GM12878 (cell line): ENCODE measurements at regions not wholly inside any gene's neighbourhood (a gene's known extent, or its start where the extent isn't known, plus 50 kb on each side); places are given as distances from the start of the nearest gene placed in this dataset.

Experiments used
- ATAC-seq: fragments of 200-7000 bp; cut with Tn5 transposase; 3 replicates; pipeline ENCODE4 v1.9.1; 2020; ENCODE audit warnings: mild to moderate bottlenecking, moderate library complexity
- BruUV-seq: library from RNA; stranded (reverse); fragments of 400-500 nt; replicated peaks from 2 replicates; lab custom pipeline; 2021; lab: Mats Ljungman, UMichigan
- CTCF ChIA-PET: fragments of 300-600 bp; sonication (Branson Sonifier 250); formaldehyde crosslinking; extraction: SDS; loops from one replicate; lab custom pipeline; 2021; ENCODE audit warnings: inconsistent platforms; lab: Yijun Ruan, JAX
- POLR2A ChIA-PET: fragments of 350-600 bp; formaldehyde crosslinking; extraction: SDS; loops from one replicate; lab custom pipeline; 2021; ENCODE audit warnings: inconsistent platforms; lab: Charles Lee
- RAD21 ChIA-PET: fragments of 300-600 bp; sonication (Branson Sonifier 250); formaldehyde crosslinking; loops from one replicate; lab custom pipeline; 2023; ENCODE audit warnings: antibody characterized with exemption; ENCODE audit not compliant: unreplicated experiment; lab: Charles Lee
- SMC1A ChIA-PET: fragments of 300-600 bp; sonication (Branson Sonifier 250); formaldehyde crosslinking; loops from one replicate; lab custom pipeline; 2023; ENCODE audit not compliant: unreplicated experiment, uncharacterized antibody; lab: Charles Lee
- DNase-seq: peaks from one replicate; pipeline ENCODE4 v3.0.0-alpha.2; 2011; ENCODE audit warnings: low read depth, low spot score
- FAIRE-seq: peaks from 3 replicates; lab custom pipeline; 2011; peaks lifted over from hg19 to GRCh38; lab: Jason Lieb, UNC
- H2AFZ ChIP-seq: 2 replicates; pipeline ENCODE4 v1.6.0; 2011; ENCODE audit warnings: low read depth, low read length, control low read depth; ENCODE audit not compliant: control insufficient read depth
- H3K27ac ChIP-seq: 2 replicates; pipeline ENCODE4 v1.5.1; 2011; ENCODE audit warnings: control low read depth; ENCODE audit not compliant: control insufficient read depth, insufficient read depth
- H3K27me3 ChIP-seq, 2 experiments: replicated peaks in 1 of 2; 2 replicates each; pipeline versions ENCODE4 v1.6.0 to v1.6.1; 2011; ENCODE audit warnings: low read length in 1 of 2; ENCODE audit not compliant: control insufficient read depth in 2 of 2, insufficient read depth in 2 of 2
- H3K36me3 ChIP-seq, 2 experiments: 2 replicates each; pipeline ENCODE4 v1.5.1; 2011; ENCODE audit warnings: low read length in 1 of 2; ENCODE audit not compliant: control insufficient read depth in 2 of 2, insufficient read depth in 2 of 2
- H3K4me1 ChIP-seq: 2 replicates; pipeline ENCODE4 v1.6.1; 2011; ENCODE audit warnings: mild to moderate bottlenecking, low read length, moderate library complexity, mixed read lengths; ENCODE audit not compliant: control insufficient read depth, insufficient read depth
- H3K4me2 ChIP-seq: 2 replicates; pipeline ENCODE4 v1.6.0; 2011; ENCODE audit warnings: control low read depth; ENCODE audit not compliant: control insufficient read depth, insufficient read depth
- H3K4me3 ChIP-seq: fragments of 200-600 bp; sonication (generic); 2 replicates; pipeline ENCODE4 v1.5.1; 2016
- H3K79me2 ChIP-seq: 2 replicates; pipeline ENCODE4 v1.6.0; 2011; ENCODE audit warnings: low read length; ENCODE audit not compliant: control insufficient read depth, insufficient read depth
- H3K9ac ChIP-seq: 2 replicates; pipeline ENCODE4 v1.8.0; 2011; ENCODE audit warnings: low read length, control low read depth, mixed read lengths; ENCODE audit not compliant: control insufficient read depth, insufficient read depth
- H3K9me3 ChIP-seq: replicated peaks from 3 replicates; pipeline ENCODE4 v1.5.1; 2011; ENCODE audit warnings: mild to moderate bottlenecking, low read length; ENCODE audit not compliant: control insufficient read depth, insufficient read depth
- H4K20me1 ChIP-seq: 2 replicates; pipeline ENCODE4 v1.6.0; 2011; ENCODE audit not compliant: control insufficient read depth, insufficient read depth
- ATF2 ChIP-seq: IDR thresholded peaks from 2 replicates; pipeline ENCODE4 v1.6.1; 2012; ENCODE audit warnings: low read length, inconsistent platforms
- BMI1 ChIP-seq: fragments of 450-650 bp; IDR thresholded peaks from 2 replicates; pipeline ENCODE4 v1.6.1; 2016; ENCODE audit warnings: mild to moderate bottlenecking, moderate library complexity, borderline replicate concordance
- CBX3 ChIP-seq: fragments of 200-600 bp; sonication (generic); IDR thresholded peaks from 2 replicates; pipeline ENCODE4 v1.6.1; 2016; ENCODE audit warnings: low read depth, borderline replicate concordance
- ESRRA ChIP-seq: IDR thresholded peaks from 2 replicates; pipeline ENCODE4 v1.6.1; 2012; ENCODE audit warnings: mild to moderate bottlenecking, low read length, improper control_type of control experiment
- GATAD2B ChIP-seq: fragments of 450-650 bp; conservative IDR thresholded peaks from 2 replicates; pipeline ENCODE4 v1.6.1; 2017; ENCODE audit warnings: low read depth, mild to moderate bottlenecking, moderate library complexity
- HDGF ChIP-seq: fragments of 450-650 bp; IDR thresholded peaks from 2 replicates; pipeline ENCODE4 v1.6.1; 2016; ENCODE audit warnings: antibody characterized with exemption
- HSF1 ChIP-seq: fragments of 150-350 bp; IDR thresholded peaks from 2 replicates; pipeline ENCODE4 v1.6.1; 2014; ENCODE audit warnings: mild to moderate bottlenecking, low read depth, low read length
- KAT2A ChIP-seq: conservative IDR thresholded peaks from 2 replicates; pipeline ENCODE4 v1.6.1; 2011; ENCODE audit warnings: low read depth, low read length; ENCODE audit not compliant: control insufficient read depth
- KLF5 ChIP-seq: fragments of 450-650 bp; IDR thresholded peaks from 2 replicates; pipeline ENCODE4 v1.6.1; 2014; ENCODE audit warnings: mild to moderate bottlenecking; ENCODE audit not compliant: partially characterized antibody
- MTA2 ChIP-seq: fragments of 450-650 bp; IDR thresholded peaks from 2 replicates; pipeline ENCODE4 v1.6.1; 2016; ENCODE audit warnings: low read depth, mild to moderate bottlenecking, moderate library complexity
- NR2C2 ChIP-seq: IDR thresholded peaks from 2 replicates; pipeline ENCODE4 v1.6.1; 2011; ENCODE audit warnings: borderline replicate concordance, low read depth; ENCODE audit not compliant: control insufficient read depth, insufficient read length
- RELB ChIP-seq: fragments of 450-650 bp; IDR thresholded peaks from 2 replicates; pipeline ENCODE4 v1.6.1; 2017; ENCODE audit warnings: low read depth, mild to moderate bottlenecking, moderate library complexity
- TBL1XR1 ChIP-seq: IDR thresholded peaks from 2 replicates; pipeline ENCODE4 v1.6.1; 2012; ENCODE audit warnings: low read depth, low read length, improper control_type of control experiment
- TCF7 ChIP-seq: IDR thresholded peaks from 2 replicates; pipeline ENCODE4 v1.6.1; 2014; ENCODE audit warnings: antibody characterized with exemption, borderline replicate concordance
- ZBTB11 ChIP-seq: fragments of 450-650 bp; formaldehyde crosslinking; IDR thresholded peaks from 2 replicates; pipeline ENCODE4 v1.5.0; 2022; ENCODE audit warnings: mild to moderate bottlenecking, missing genetic modification characterization
- ZNF217 ChIP-seq: fragments of 450-650 bp; IDR thresholded peaks from 2 replicates; pipeline ENCODE4 v1.6.1; 2017; ENCODE audit warnings: antibody characterized with exemption, mild to moderate bottlenecking
- WGBS: methylation state at CpG from one replicate; pipeline ENCODE4 v1.1.6; 2016; ENCODE audit warnings: low lambda C conversion rate; ENCODE audit not compliant: insufficient replicate concordance, insufficient coverage; ENCODE audit errors: missing lambda C conversion rate; 5-methylcytosine and 5-hydroxymethylcytosine counted together
- in situ Hi-C: fragments of 300-500 bp; cut with MboI; formaldehyde crosslinking; loops from 9 replicates; pipeline ENCODE4 v1.14.3; 2018; ENCODE audit warnings: mixed read lengths
- intact Hi-C: fragments of 100-400 bp; cut with micrococcal nuclease; formaldehyde crosslinking; loops from one replicate; pipeline ENCODE4 v1.14.2; 2022; ENCODE audit not compliant: unreplicated experiment

- Histone ChIP-seq H3K4me1 (no peaks in the 10 kb centered on the region), H3K79me2 (no peaks in the 10 kb centered on the region), H3K4me2 (no peak overlapping the region), H3K9me3 (no peaks in the 10 kb centered on the region; the same call in 2 of the 3 replicates), H3K9ac (no peak overlapping the region), H3K27ac (no peak overlapping the region), H2AFZ (no peak overlapping the region), H3K27me3 (no peaks in the 10 kb centered on the region), H3K36me3 (no peaks in the 10 kb centered on the region), H4K20me1 (no peaks in the 10 kb centered on the region), H3K4me3 (no peak overlapping the region)
- 54% methylated on average over 25 of the region's 25 CpGs for WGBS
- no peak for TF ChIP-seq HDGF
- no peak for TF ChIP-seq GATAD2B
- no peak for TF ChIP-seq HSF1
- TF ChIP-seq ATF2, result no peak
- TF ChIP-seq KAT2A, result no peak
- no peak for TF ChIP-seq MTA2
- TF ChIP-seq ZBTB11 (CRISPR knock-in tag), result no peak
- TF ChIP-seq BMI1, result no peak
- TF ChIP-seq NR2C2, result no peak
- no peak for TF ChIP-seq RELB
- TF ChIP-seq TCF7, result no peak
- no peak for TF ChIP-seq KLF5
- TF ChIP-seq TBL1XR1, result no peak
- no peak for TF ChIP-seq ZNF217
- no peak for TF ChIP-seq ESRRA
- no peak for TF ChIP-seq CBX3
- no peak for ATAC-seq
- intact Hi-C loops, result no loop called here
- FAIRE-seq, result no peak
- POLR2A ChIA-PET, result no interaction called here
- no TSS peak for BruUV-seq
- in situ Hi-C loops, result no loop called here
- SMC1A ChIA-PET, result no interaction called here
- no peak for DNase-seq
- RAD21 ChIA-PET, result no interaction called here
- CTCF ChIA-PET, result no interaction called here
Observed at GRCh38 chr16:88329726-88330700, 52.7 kb upstream of the ZNF469 start.
